ENCODE measurements at regions not wholly inside any gene's neighbourhood (a gene's known extent, or its start where the extent isn't known, plus 50 kb on each side); places are given as distances from the start of the nearest gene placed in this dataset.

GRCh38 chr2:217599906-217600305, 402.9 kb downstream of the TNS1 start:
- H3K9me3 ChIP-seq (replicated peaks; ENCODE audit: control insufficient read depth, insufficient read depth, low read length) = no peaks in the 10 kb centered on the region
- no peaks in the 10 kb centered on the region for H4K20me1 ChIP-seq (ENCODE audit: control insufficient read depth, insufficient read depth)
- DNase-seq (ENCODE audit: low read depth, low spot score) (no peak), FAIRE-seq (no peak), ATAC-seq (no peak)
- RAD21 ChIA-PET (ENCODE audit: unreplicated experiment) = no interaction called here
- H2AFZ ChIP-seq (ENCODE audit: control insufficient read depth, low read depth, low read length) = no peak overlapping the region
- BruUV-seq (replicated peaks) = no TSS peak
- CTCF ChIA-PET = no interaction called here
- H3K4me1 ChIP-seq (ENCODE audit: control insufficient read depth, insufficient read depth, low read length) = no peaks in the 10 kb centered on the region
- SMC1A ChIA-PET (ENCODE audit: uncharacterized antibody, unreplicated experiment) = no interaction called here
- H3K27ac ChIP-seq (ENCODE audit: control insufficient read depth, insufficient read depth) = no peak overlapping the region
- intact Hi-C loops (cut with micrococcal nuclease; ENCODE audit: unreplicated experiment) (no loop called here), in situ Hi-C loops (cut with MboI) (no loop called here)
- TF ChIP-seq, protein P1, sequence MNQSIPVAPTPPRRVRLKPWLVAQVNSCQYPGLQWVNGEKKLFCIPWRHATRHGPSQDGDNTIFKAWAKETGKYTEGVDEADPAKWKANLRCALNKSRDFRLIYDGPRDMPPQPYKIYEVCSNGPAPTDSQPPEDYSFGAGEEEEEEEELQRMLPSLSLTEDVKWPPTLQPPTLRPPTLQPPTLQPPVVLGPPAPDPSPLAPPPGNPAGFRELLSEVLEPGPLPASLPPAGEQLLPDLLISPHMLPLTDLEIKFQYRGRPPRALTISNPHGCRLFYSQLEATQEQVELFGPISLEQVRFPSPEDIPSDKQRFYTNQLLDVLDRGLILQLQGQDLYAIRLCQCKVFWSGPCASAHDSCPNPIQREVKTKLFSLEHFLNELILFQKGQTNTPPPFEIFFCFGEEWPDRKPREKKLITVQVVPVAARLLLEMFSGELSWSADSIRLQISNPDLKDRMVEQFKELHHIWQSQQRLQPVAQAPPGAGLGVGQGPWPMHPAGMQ (IDR thresholded peaks at IDR 0.05; ENCODE audit: borderline replicate concordance) = no peak
- TF ChIP-seq, protein P2, sequence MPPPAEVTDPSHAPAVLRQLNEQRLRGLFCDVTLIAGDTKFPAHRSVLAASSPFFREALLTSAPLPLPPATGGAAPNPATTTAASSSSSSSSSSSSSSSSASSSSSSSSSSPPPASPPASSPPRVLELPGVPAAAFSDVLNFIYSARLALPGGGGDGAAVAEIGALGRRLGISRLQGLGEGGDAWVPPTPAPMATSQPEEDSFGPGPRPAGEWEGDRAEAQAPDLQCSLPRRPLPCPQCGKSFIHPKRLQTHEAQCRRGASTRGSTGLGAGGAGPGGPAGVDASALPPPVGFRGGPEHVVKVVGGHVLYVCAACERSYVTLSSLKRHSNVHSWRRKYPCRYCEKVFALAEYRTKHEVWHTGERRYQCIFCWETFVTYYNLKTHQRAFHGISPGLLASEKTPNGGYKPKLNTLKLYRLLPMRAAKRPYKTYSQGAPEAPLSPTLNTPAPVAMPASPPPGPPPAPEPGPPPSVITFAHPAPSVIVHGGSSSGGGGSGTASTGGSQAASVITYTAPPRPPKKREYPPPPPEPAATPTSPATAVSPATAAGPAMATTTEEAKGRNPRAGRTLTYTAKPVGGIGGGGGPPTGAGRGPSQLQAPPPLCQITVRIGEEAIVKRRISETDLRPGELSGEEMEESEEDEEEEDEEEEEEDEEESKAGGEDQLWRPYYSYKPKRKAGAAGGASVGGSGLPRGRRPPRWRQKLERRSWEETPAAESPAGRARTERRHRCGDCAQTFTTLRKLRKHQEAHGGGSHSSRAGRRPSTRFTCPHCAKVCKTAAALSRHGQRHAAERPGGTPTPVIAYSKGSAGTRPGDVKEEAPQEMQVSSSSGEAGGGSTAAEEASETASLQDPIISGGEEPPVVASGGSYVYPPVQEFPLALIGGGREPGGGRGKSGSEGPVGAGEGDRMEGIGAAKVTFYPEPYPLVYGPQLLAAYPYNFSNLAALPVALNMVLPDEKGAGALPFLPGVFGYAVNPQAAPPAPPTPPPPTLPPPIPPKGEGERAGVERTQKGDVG (CRISPR knock-in tag; IDR thresholded peaks at IDR 0.05) = no peak
- no peak for TF ChIP-seq IKZF2 (IDR thresholded peaks at IDR 0.05)
- TF ChIP-seq ZBTB40 (IDR thresholded peaks at IDR 0.05; ENCODE audit: borderline replicate concordance) = no peak
- no peak for TF ChIP-seq POU2F2 (IDR thresholded peaks at IDR 0.05; ENCODE audit: borderline replicate concordance, low read depth, low read length)
- TF ChIP-seq SMARCA5 (IDR thresholded peaks at IDR 0.05) = no peak
- no peak for TF ChIP-seq MLLT1 (IDR thresholded peaks at IDR 0.05)
- TF ChIP-seq, protein P3, sequence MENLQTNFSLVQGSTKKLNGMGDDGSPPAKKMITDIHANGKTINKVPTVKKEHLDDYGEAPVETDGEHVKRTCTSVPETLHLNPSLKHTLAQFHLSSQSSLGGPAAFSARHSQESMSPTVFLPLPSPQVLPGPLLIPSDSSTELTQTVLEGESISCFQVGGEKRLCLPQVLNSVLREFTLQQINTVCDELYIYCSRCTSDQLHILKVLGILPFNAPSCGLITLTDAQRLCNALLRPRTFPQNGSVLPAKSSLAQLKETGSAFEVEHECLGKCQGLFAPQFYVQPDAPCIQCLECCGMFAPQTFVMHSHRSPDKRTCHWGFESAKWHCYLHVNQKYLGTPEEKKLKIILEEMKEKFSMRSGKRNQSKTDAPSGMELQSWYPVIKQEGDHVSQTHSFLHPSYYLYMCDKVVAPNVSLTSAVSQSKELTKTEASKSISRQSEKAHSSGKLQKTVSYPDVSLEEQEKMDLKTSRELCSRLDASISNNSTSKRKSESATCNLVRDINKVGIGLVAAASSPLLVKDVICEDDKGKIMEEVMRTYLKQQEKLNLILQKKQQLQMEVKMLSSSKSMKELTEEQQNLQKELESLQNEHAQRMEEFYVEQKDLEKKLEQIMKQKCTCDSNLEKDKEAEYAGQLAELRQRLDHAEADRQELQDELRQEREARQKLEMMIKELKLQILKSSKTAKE (IDR thresholded peaks at IDR 0.05; ENCODE audit: low read depth, poor library complexity, severe bottlenecking) = no peak
- POLR2A ChIA-PET = no interaction called here
- H3K36me3 ChIP-seq (ENCODE audit: control insufficient read depth in 2 of 2, insufficient read depth in 2 of 2, low read length in 1 of 2) = no peaks in the 10 kb centered on the region
- WGBS (ENCODE audit: insufficient coverage, insufficient replicate concordance, low lambda C conversion rate, missing lambda C conversion rate) = 23% methylated on average over 3 of the region's 3 CpGs
- H3K79me2 ChIP-seq (ENCODE audit: control insufficient read depth, insufficient read depth, low read length) = no peaks in the 10 kb centered on the region
- H3K4me3 ChIP-seq = no peak overlapping the region
- no peak overlapping the region for H3K4me2 ChIP-seq (ENCODE audit: control insufficient read depth, insufficient read depth)
- no peak overlapping the region for H3K9ac ChIP-seq (ENCODE audit: control insufficient read depth, insufficient read depth, low read length)
- peaks cover 5 to 14% of the 10 kb centered on the region in 2 experiments for H3K27me3 ChIP-seq (replicated peaks in 1 of 2; ENCODE audit: control insufficient read depth in 2 of 2, insufficient read depth in 2 of 2, low read length in 1 of 2)

Data from GM12878 (cell line).